ENCODE measurements at regions not wholly inside any gene's neighbourhood (a gene's known extent, or its start where the extent isn't known, plus 50 kb on each side); places are given as distances from the start of the nearest gene placed in this dataset.
A peak's percentile ranks its signal among the peaks of the same experiment; 100 is the strongest.

- Histone ChIP-seq H3K14ac (ENCODE audit: insufficient read length) (no peak overlapping the region), H4K20me1 (replicated peaks in 1 of 2; ENCODE audit: control insufficient read depth in 1 of 2, insufficient read depth in 2 of 2, low read length in 2 of 2) (no peaks in the 10 kb centered on the region), H3K79me2 (ENCODE audit: control insufficient read depth in 1 of 2, insufficient read depth in 2 of 2, low read length in 2 of 2) (no peaks in the 10 kb centered on the region), H2BK5ac (ENCODE audit: low read depth, low read length) (no peak overlapping the region), H3K4me2 (ENCODE audit: insufficient read depth in 1 of 2, low read depth in 2 of 2, low read length in 2 of 2) (no peak overlapping the region), H4K8ac (ENCODE audit: extremely low read depth, insufficient read depth, low read length) (no peak overlapping the region), H3K56ac (replicated peaks; ENCODE audit: insufficient read length, low read depth, low read length) (no peak overlapping the region), H3K36me3 (ENCODE audit: control insufficient read depth in 2 of 4, insufficient read depth in 4 of 4, low read length in 3 of 4) (no peaks in the 10 kb centered on the region), H3K4me1 (replicated peaks in 1 of 4; ENCODE audit: control insufficient read depth in 3 of 4, insufficient read depth in 4 of 4, low read length in 3 of 4) (peaks cover 0 to 5% (median 0%) of the 10 kb centered on the region in 4 experiments; a peak in 1 of 7 replicates), H3K4me3 (ENCODE audit: extremely low read depth in 1 of 4, insufficient read depth in 2 of 4, low read depth in 3 of 4, low read length in 4 of 4) (no peak overlapping the region), H3K9ac (replicated peaks in 1 of 4; ENCODE audit: extremely low read depth in 1 of 4, low read depth in 3 of 4, low read length in 3 of 4) (no peak overlapping the region), H3K18ac (ENCODE audit: extremely low read depth, low read length) (no peak overlapping the region), H3K23ac (ENCODE audit: insufficient read length) (no peak overlapping the region), H2BK20ac (ENCODE audit: low read length) (no peak overlapping the region), H2AK5ac (ENCODE audit: low read depth, low read length) (no peak overlapping the region), H3K23me2 (ENCODE audit: low read depth, low read length) (peaks cover 4% of the 10 kb centered on the region; the same call in 1 of the 2 replicates), H2AFZ (ENCODE audit: low read length) (peak overlapping the region; percentile 21; the same call in 1 of the 2 replicates), H4K5ac (ENCODE audit: insufficient read length, low read depth, low read length) (no peak overlapping the region), H3K9me3 (ENCODE audit: insufficient read depth in 2 of 2, low read depth in 1 of 2, low read length in 1 of 2) (no peaks in the 10 kb centered on the region), H3K4ac (replicated peaks; ENCODE audit: insufficient read length, low read depth, low read length) (no peak overlapping the region), H2BK12ac (ENCODE audit: low read depth, low read length) (no peak overlapping the region), H3K27ac (ENCODE audit: low read depth, low read length) (no peak overlapping the region), H4K91ac (replicated peaks; ENCODE audit: insufficient read length, low read length) (no peak overlapping the region), H3K27me3 (replicated peaks in 1 of 4; ENCODE audit: control insufficient read depth in 3 of 4, extremely low read depth in 1 of 4, insufficient read depth in 3 of 4, low read length in 3 of 4) (no peaks in the 10 kb centered on the region; a peak in 1 of 7 replicates), H3K79me1 (ENCODE audit: low read depth, low read length) (no peaks in the 10 kb centered on the region), H2BK15ac (ENCODE audit: low read length) (no peak overlapping the region), H2BK120ac (replicated peaks; ENCODE audit: low read depth, low read length) (no peak overlapping the region)
- FAIRE-seq (no peak), DNase-seq (ENCODE audit: low read depth in 1 of 2, low spot score in 2 of 2) (no peak)
- ChIA-PET CTCF (ENCODE audit: partially characterized antibody) (interaction anchor here (1.1 to 1.2 kb wide), 2 partner anchors 11 to 183 kb away, joined by 3 read pairs; no protein-coding TSS in a partner anchor), POLR2A (ENCODE audit: partially characterized antibody) (no interaction called here)
- WGBS, 2 experiments (ENCODE audit: extremely low coverage in 1 of 2, insufficient coverage in 1 of 2, insufficient read length in 1 of 2, insufficient replicate concordance in 2 of 2, low coverage in 1 of 2, low lambda C conversion rate in 2 of 2, missing lambda C conversion rate in 1 of 2): 94% methylated on average over 10 of the region's 10 CpGs; no CpG with 5 or more reads in 1 of the 2 experiments
- TF ChIP-seq HDAC2 (IDR thresholded peaks at IDR 0.05; ENCODE audit: borderline replicate concordance in 1 of 2, low read depth in 2 of 2, low read length in 2 of 2): no peak
- no peak for TF ChIP-seq SIN3A (conservative IDR thresholded peaks at IDR 0.05 in 1 of 2, IDR thresholded peaks at IDR 0.05 in 1 of 2; ENCODE audit: low read depth in 1 of 2, low read length in 2 of 2)
- TF ChIP-seq SIX5 (IDR thresholded peaks at IDR 0.05; ENCODE audit: low read depth, low read length): no peak
- TF ChIP-seq BCL11A (IDR thresholded peaks at IDR 0.05; ENCODE audit: low read depth in 2 of 2, low read length in 2 of 2): no peak
- no peak for TF ChIP-seq SP4 (IDR thresholded peaks at IDR 0.05; ENCODE audit: low read length)
- TF ChIP-seq SAP30 (IDR thresholded peaks at IDR 0.05; ENCODE audit: insufficient read depth, insufficient replicate concordance, low read length): no peak
- no peak for TF ChIP-seq JUN (IDR thresholded peaks at IDR 0.05; ENCODE audit: low read depth, low read length)
- no peak for TF ChIP-seq TAF7 (optimal IDR thresholded peaks at IDR 0.05; ENCODE audit: borderline replicate concordance, low read depth, low read length)
- TF ChIP-seq NANOG (IDR thresholded peaks at IDR 0.05; ENCODE audit: insufficient read depth, low read depth, low read length, poor library complexity, severe bottlenecking): no peak
- no peak for TF ChIP-seq SP1 (IDR thresholded peaks at IDR 0.05; ENCODE audit: low read depth, low read length)
- no peak for TF ChIP-seq KDM5A (IDR thresholded peaks at IDR 0.05; ENCODE audit: low read length)
These were observed 609.7 kb downstream of the MCTP2 start for GRCh38 chr15:94840794-94841783.

Data from H1 (cell line).